Glomerular endothelial cell (primary cell): ENCODE measurements at regions not wholly inside any gene's neighbourhood (a gene's known extent, or its start where the extent isn't known, plus 50 kb on each side); places are given as distances from the start of the nearest gene placed in this dataset.
"Not testable (repeated sequence)": the region's sequence is repeated elsewhere in the genome, so short reads cannot be mapped to it uniquely, and the experiment has no call there.

Experiments
- DNase-seq: peaks from one replicate; pipeline ENCODE4 v3.0.0-alpha.2; 2011; ENCODE audit warnings: low read depth, low spot score; ENCODE audit errors: extremely low read depth

- DNase-seq = no peak
Observed at GRCh38 chr6:155530219-155530834, 74.7 kb upstream of the NOX3 start.

GRCh38 chr6:155529814-155530213 is 74.2 kb upstream of the NOX3 start:
- not testable (repeated sequence) for DNase-seq

GRCh38 chr6:155528982-155529453 is 73.4 kb upstream of the NOX3 start:
- DNase-seq = peak; percentile 94

GRCh38 chr6:155528335-155528734 is 72.7 kb upstream of the NOX3 start:
- DNase-seq = no peak

- no peak for DNase-seq
Observed at GRCh38 chr6:155527443-155527842, 71.8 kb upstream of the NOX3 start.

GRCh38 chr6:155523821-155524651 is 68.4 kb upstream of the NOX3 start:
- no peak for DNase-seq

GRCh38 chr6:155521719-155522118 is 66.1 kb upstream of the NOX3 start:
- no peak for DNase-seq

- no peak for DNase-seq
Observed at GRCh38 chr6:155520078-155520477, 64.4 kb upstream of the NOX3 start.

- no peak for DNase-seq
Observed at GRCh38 chr6:155519176-155519738, 63.6 kb upstream of the NOX3 start.

GRCh38 chr6:155517294-155517693 is 61.7 kb upstream of the NOX3 start:
- no peak for DNase-seq

GRCh38 chr6:155510879-155511278 is 55.2 kb upstream of the NOX3 start:
- DNase-seq = no peak

GRCh38 chr6:155509743-155510475 is 54.3 kb upstream of the NOX3 start:
- no peak for DNase-seq

- DNase-seq = no peak
Observed at GRCh38 chr6:155505608-155505989, 50.0 kb upstream of the NOX3 start.
